ENCODE measurements at regions not wholly inside any gene's neighbourhood (a gene's known extent, or its start where the extent isn't known, plus 50 kb on each side); places are given as distances from the start of the nearest gene placed in this dataset.

GRCh38 chr10:131027256-131027655 is 284.3 kb downstream of the TCERG1L start:
- Histone ChIP-seq H3K9me3 (no peaks in the 10 kb centered on the region), H3K4me1 (no peaks in the 10 kb centered on the region), H3K27me3 (peaks cover 0 to 50% (median 25%) of the 10 kb centered on the region in 7 donors), H3K36me3 (no peaks in the 10 kb centered on the region), H3K27ac (no peak overlapping the region), H3K4me3 (no peak overlapping the region)
- WGBS, 2 donors = 71 to 74% methylated on average over 7 of the region's 7 CpGs
- no peak for ATAC-seq
- TF ChIP-seq, protein P1, sequence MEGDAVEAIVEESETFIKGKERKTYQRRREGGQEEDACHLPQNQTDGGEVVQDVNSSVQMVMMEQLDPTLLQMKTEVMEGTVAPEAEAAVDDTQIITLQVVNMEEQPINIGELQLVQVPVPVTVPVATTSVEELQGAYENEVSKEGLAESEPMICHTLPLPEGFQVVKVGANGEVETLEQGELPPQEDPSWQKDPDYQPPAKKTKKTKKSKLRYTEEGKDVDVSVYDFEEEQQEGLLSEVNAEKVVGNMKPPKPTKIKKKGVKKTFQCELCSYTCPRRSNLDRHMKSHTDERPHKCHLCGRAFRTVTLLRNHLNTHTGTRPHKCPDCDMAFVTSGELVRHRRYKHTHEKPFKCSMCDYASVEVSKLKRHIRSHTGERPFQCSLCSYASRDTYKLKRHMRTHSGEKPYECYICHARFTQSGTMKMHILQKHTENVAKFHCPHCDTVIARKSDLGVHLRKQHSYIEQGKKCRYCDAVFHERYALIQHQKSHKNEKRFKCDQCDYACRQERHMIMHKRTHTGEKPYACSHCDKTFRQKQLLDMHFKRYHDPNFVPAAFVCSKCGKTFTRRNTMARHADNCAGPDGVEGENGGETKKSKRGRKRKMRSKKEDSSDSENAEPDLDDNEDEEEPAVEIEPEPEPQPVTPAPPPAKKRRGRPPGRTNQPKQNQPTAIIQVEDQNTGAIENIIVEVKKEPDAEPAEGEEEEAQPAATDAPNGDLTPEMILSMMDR (IDR thresholded peaks at IDR 0.05) = no peak
- DNase-seq = no peak
- intact Hi-C loops (cut with DNase I) = no loop called here

DNA sequence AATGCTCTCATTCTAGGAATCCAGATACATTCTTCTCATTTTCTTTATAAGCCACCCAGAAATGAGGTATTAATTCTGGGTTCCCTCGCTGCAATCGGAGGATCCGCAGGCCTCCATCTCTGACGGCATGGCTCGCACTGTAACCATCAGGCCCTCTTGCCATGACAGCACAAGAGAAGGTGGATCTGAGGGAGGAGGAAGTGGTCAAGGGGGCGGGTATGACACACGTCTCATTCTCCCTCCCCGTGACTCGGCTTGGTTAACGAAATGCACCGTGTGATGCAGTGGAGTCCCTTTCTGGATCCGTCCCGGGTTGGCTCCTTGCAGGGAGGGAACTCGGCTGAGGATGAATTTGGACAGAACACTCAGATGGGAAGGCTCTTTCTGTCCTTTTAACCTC is 280.2 kb downstream of the TCERG1L start:
- no peak overlapping the region for H3K4me3 ChIP-seq
- H3K36me3 ChIP-seq = no peaks in the 10 kb centered on the region
- peaks cover 0 to 31% (median 26%) of the 10 kb centered on the region in 7 donors for H3K27me3 ChIP-seq
- H3K4me1 ChIP-seq = no peaks in the 10 kb centered on the region
- no peak overlapping the region for H3K27ac ChIP-seq
- DNase-seq = no peak
- ATAC-seq = no peak
- no peaks in the 10 kb centered on the region for H3K9me3 ChIP-seq
- intact Hi-C loops (cut with DNase I) = no loop called here
- WGBS, 2 donors = 80 to 83% methylated on average over 14 of the region's 14 CpGs
- TF ChIP-seq, protein P1 (IDR thresholded peaks at IDR 0.05) = no peak

GRCh38 chr10:131032329-131033165 is 279.0 kb downstream of the TCERG1L start:
- Histone ChIP-seq H3K36me3 (no peaks in the 10 kb centered on the region), H3K9me3 (no peaks in the 10 kb centered on the region), H3K4me3 (no peak overlapping the region), H3K27ac (no peak overlapping the region), H3K4me1 (no peaks in the 10 kb centered on the region), H3K27me3 (peaks cover 0 to 37% (median 23%) of the 10 kb centered on the region in 7 donors)
- 86% methylated on average over 26 of the region's 26 CpGs for WGBS, 2 donors
- TF ChIP-seq, protein P1 (IDR thresholded peaks at IDR 0.05) = no peak
- ATAC-seq = no peak
- intact Hi-C loops (cut with DNase I) = no loop called here
- no peak for DNase-seq

- TF ChIP-seq, protein P1 (IDR thresholded peaks at IDR 0.05) = no peak
- no peaks in the 10 kb centered on the region for H3K4me1 ChIP-seq
- intact Hi-C loops (cut with DNase I) = no loop called here
- H3K27ac ChIP-seq = no peak overlapping the region
- no peak for ATAC-seq
- no peak overlapping the region for H3K4me3 ChIP-seq
- no peaks in the 10 kb centered on the region for H3K9me3 ChIP-seq
- peaks cover 0 to 38% (median 23%) of the 10 kb centered on the region in 7 donors for H3K27me3 ChIP-seq
- DNase-seq = no peak
- 66 to 70% methylated on average over 10 of the region's 10 CpGs for WGBS, 2 donors
- H3K36me3 ChIP-seq = no peaks in the 10 kb centered on the region
These were observed 278.1 kb downstream of the TCERG1L start for GRCh38 chr10:131033166-131034085.
